ENCODE measurements at regions not wholly inside any gene's neighbourhood (a gene's known extent, or its start where the extent isn't known, plus 50 kb on each side); places are given as distances from the start of the nearest gene placed in this dataset.

GRCh38 chr2:83143946-83144345 lies 1315.1 kb downstream of the SUCLG1 start:
- TF ChIP-seq, protein P1, sequence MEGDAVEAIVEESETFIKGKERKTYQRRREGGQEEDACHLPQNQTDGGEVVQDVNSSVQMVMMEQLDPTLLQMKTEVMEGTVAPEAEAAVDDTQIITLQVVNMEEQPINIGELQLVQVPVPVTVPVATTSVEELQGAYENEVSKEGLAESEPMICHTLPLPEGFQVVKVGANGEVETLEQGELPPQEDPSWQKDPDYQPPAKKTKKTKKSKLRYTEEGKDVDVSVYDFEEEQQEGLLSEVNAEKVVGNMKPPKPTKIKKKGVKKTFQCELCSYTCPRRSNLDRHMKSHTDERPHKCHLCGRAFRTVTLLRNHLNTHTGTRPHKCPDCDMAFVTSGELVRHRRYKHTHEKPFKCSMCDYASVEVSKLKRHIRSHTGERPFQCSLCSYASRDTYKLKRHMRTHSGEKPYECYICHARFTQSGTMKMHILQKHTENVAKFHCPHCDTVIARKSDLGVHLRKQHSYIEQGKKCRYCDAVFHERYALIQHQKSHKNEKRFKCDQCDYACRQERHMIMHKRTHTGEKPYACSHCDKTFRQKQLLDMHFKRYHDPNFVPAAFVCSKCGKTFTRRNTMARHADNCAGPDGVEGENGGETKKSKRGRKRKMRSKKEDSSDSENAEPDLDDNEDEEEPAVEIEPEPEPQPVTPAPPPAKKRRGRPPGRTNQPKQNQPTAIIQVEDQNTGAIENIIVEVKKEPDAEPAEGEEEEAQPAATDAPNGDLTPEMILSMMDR (IDR thresholded peaks at IDR 0.05; ENCODE audit: low read length), result no peak
- TF ChIP-seq EZH2 (optimal IDR thresholded peaks at IDR 0.05; ENCODE audit: low read depth, low read length) (no peak), EZH2phosphoT487 (IDR thresholded peaks at IDR 0.05; ENCODE audit: low read length) (no peak)
- no peak overlapping the region for H3K27ac ChIP-seq (ENCODE audit: low read length)
- no peaks in the 10 kb centered on the region for H4K20me1 ChIP-seq (ENCODE audit: insufficient read depth, low read length)
- no peaks in the 10 kb centered on the region for H3K9me3 ChIP-seq (replicated peaks; ENCODE audit: insufficient read depth, low read length)
- no peak overlapping the region for H3K9ac ChIP-seq (ENCODE audit: low read length)
- H2AFZ ChIP-seq (ENCODE audit: low read length), result no peak overlapping the region
- H3K4me1 ChIP-seq (ENCODE audit: low read length), result no peaks in the 10 kb centered on the region
- H3K79me2 ChIP-seq (ENCODE audit: low read length), result no peaks in the 10 kb centered on the region
- H3K9me2 ChIP-seq (replicated peaks; ENCODE audit: insufficient read depth, low read length), result no peaks in the 10 kb centered on the region
- no peak overlapping the region for H3K4me2 ChIP-seq (ENCODE audit: low read depth, low read length)
- no peaks in the 10 kb centered on the region for H3K27me3 ChIP-seq (replicated peaks; ENCODE audit: insufficient read depth, low read length)
- H3F3A ChIP-seq (ENCODE audit: insufficient read depth, low read length), result no peaks in the 10 kb centered on the region
- no peaks in the 10 kb centered on the region for H3K36me3 ChIP-seq (replicated peaks; ENCODE audit: insufficient read depth, low read length)
- no peak overlapping the region for H3K4me3 ChIP-seq (ENCODE audit: low read length)
- DNase-seq, result no peak

GRCh38 chr2:83142934-83143333 lies 1316.1 kb downstream of the SUCLG1 start:
- H3F3A ChIP-seq (ENCODE audit: insufficient read depth, low read length), result no peaks in the 10 kb centered on the region
- H3K9ac ChIP-seq (ENCODE audit: low read length), result no peak overlapping the region
- H3K36me3 ChIP-seq (replicated peaks; ENCODE audit: insufficient read depth, low read length), result no peaks in the 10 kb centered on the region
- H4K20me1 ChIP-seq (ENCODE audit: insufficient read depth, low read length), result no peaks in the 10 kb centered on the region
- no peaks in the 10 kb centered on the region for H3K4me1 ChIP-seq (ENCODE audit: low read length)
- H3K27me3 ChIP-seq (replicated peaks; ENCODE audit: insufficient read depth, low read length), result no peaks in the 10 kb centered on the region
- H2AFZ ChIP-seq (ENCODE audit: low read length), result no peak overlapping the region
- TF ChIP-seq, protein P1 (IDR thresholded peaks at IDR 0.05; ENCODE audit: low read length), result no peak
- TF ChIP-seq EZH2phosphoT487 (IDR thresholded peaks at IDR 0.05; ENCODE audit: low read length), result no peak
- TF ChIP-seq EZH2 (optimal IDR thresholded peaks at IDR 0.05; ENCODE audit: low read depth, low read length), result no peak
- H3K9me2 ChIP-seq (replicated peaks; ENCODE audit: insufficient read depth, low read length), result no peaks in the 10 kb centered on the region
- H3K4me3 ChIP-seq (ENCODE audit: low read length), result no peak overlapping the region
- H3K27ac ChIP-seq (ENCODE audit: low read length), result no peak overlapping the region
- DNase-seq, result no peak
- no peaks in the 10 kb centered on the region for H3K9me3 ChIP-seq (replicated peaks; ENCODE audit: insufficient read depth, low read length)
- no peaks in the 10 kb centered on the region for H3K79me2 ChIP-seq (ENCODE audit: low read length)
- H3K4me2 ChIP-seq (ENCODE audit: low read depth, low read length), result no peak overlapping the region

- Histone ChIP-seq H2AFZ (ENCODE audit: low read length) (no peak overlapping the region), H3K27me3 (replicated peaks; ENCODE audit: insufficient read depth, low read length) (no peaks in the 10 kb centered on the region), H3K27ac (ENCODE audit: low read length) (no peak overlapping the region), H3K4me2 (ENCODE audit: low read depth, low read length) (no peak overlapping the region), H3K9ac (ENCODE audit: low read length) (no peak overlapping the region), H4K20me1 (ENCODE audit: insufficient read depth, low read length) (no peaks in the 10 kb centered on the region), H3K9me2 (replicated peaks; ENCODE audit: insufficient read depth, low read length) (no peaks in the 10 kb centered on the region), H3K4me1 (ENCODE audit: low read length) (no peaks in the 10 kb centered on the region), H3K9me3 (replicated peaks; ENCODE audit: insufficient read depth, low read length) (no peaks in the 10 kb centered on the region), H3K79me2 (ENCODE audit: low read length) (no peaks in the 10 kb centered on the region), H3K4me3 (ENCODE audit: low read length) (no peak overlapping the region), H3K36me3 (replicated peaks; ENCODE audit: insufficient read depth, low read length) (no peaks in the 10 kb centered on the region), H3F3A (ENCODE audit: insufficient read depth, low read length) (no peaks in the 10 kb centered on the region)
- DNase-seq, result no peak
- no peak for TF ChIP-seq EZH2 (optimal IDR thresholded peaks at IDR 0.05; ENCODE audit: low read depth, low read length)
- TF ChIP-seq, protein P1 (IDR thresholded peaks at IDR 0.05; ENCODE audit: low read length), result no peak
- no peak for TF ChIP-seq EZH2phosphoT487 (IDR thresholded peaks at IDR 0.05; ENCODE audit: low read length)
Observed at GRCh38 chr2:83115606-83116005, 1343.5 kb downstream of the SUCLG1 start.
